Stomach smooth muscle (tissue), 2 donors: ENCODE measurements at regions not wholly inside any gene's neighbourhood (a gene's known extent, or its start where the extent isn't known, plus 50 kb on each side); places are given as distances from the start of the nearest gene placed in this dataset.

Experiments
- H3K27ac ChIP-seq: one replicate; pipeline ENCODE4 v1.7.0; 2013; ENCODE audit warnings: mild to moderate bottlenecking, low read length, inconsistent platforms
- H3K27me3 ChIP-seq, 2 donors: one replicate each; pipeline ENCODE4 v1.7.0; 2013; ENCODE audit warnings: low read length in 2 of 2; ENCODE audit not compliant: insufficient read depth in 2 of 2, control insufficient read depth in 1 of 2
- H3K36me3 ChIP-seq, 2 donors: one replicate each; pipeline ENCODE4 v1.7.0; 2013; ENCODE audit warnings: low read length in 2 of 2; ENCODE audit not compliant: control insufficient read depth in 2 of 2, insufficient read depth in 2 of 2
- H3K4me1 ChIP-seq: one replicate; pipeline ENCODE4 v1.7.0; 2013; ENCODE audit warnings: low read length; ENCODE audit not compliant: control insufficient read depth, insufficient read depth
- H3K4me3 ChIP-seq, 2 donors: one replicate each; pipeline ENCODE4 v1.7.0; 2013; ENCODE audit warnings: low read length in 2 of 2
- H3K9ac ChIP-seq, 2 donors: one replicate each; pipeline ENCODE4 v1.7.0; 2013; ENCODE audit warnings: low read length in 2 of 2, mild to moderate bottlenecking in 1 of 2
- H3K9me3 ChIP-seq, 2 donors: one replicate each; pipeline ENCODE4 v1.7.0; 2013; ENCODE audit warnings: low read length in 2 of 2; ENCODE audit not compliant: control insufficient read depth in 2 of 2
- donor health status: healthy.
- donor health status: Pancreatic carcinoma.

- Histone ChIP-seq H3K4me1 (no peaks in the 10 kb centered on the region), H3K9me3 (peaks cover 4 to 11% of the 10 kb centered on the region in 2 donors), H3K27me3 (peaks cover 13 to 22% of the 10 kb centered on the region in 2 donors), H3K4me3 (no peak overlapping the region), H3K27ac (no peak overlapping the region), H3K9ac (no peak overlapping the region), H3K36me3 (no peaks in the 10 kb centered on the region)
Observed at GRCh38 chr17:73803964-73804435, 159.8 kb upstream of the SDK2 start.

- Histone ChIP-seq H3K4me3 (no peak overlapping the region), H3K9me3 (peaks cover 4 to 11% of the 10 kb centered on the region in 2 donors), H3K4me1 (no peaks in the 10 kb centered on the region), H3K9ac (no peak overlapping the region), H3K27ac (no peak overlapping the region), H3K27me3 (peaks cover 11 to 22% of the 10 kb centered on the region in 2 donors), H3K36me3 (no peaks in the 10 kb centered on the region)
Observed at GRCh38 chr17:73806768-73807167, 162.5 kb upstream of the SDK2 start.

GRCh38 chr17:73813201-73813600 lies 169.0 kb upstream of the SDK2 start:
- Histone ChIP-seq H3K4me3 (no peak overlapping the region), H3K4me1 (no peaks in the 10 kb centered on the region), H3K27ac (no peak overlapping the region), H3K36me3 (no peaks in the 10 kb centered on the region), H3K9ac (no peak overlapping the region), H3K27me3 (no peaks in the 10 kb centered on the region), H3K9me3 (no peaks in the 10 kb centered on the region)

GRCh38 chr17:73814075-73814474 lies 169.8 kb upstream of the SDK2 start:
- Histone ChIP-seq H3K36me3 (no peaks in the 10 kb centered on the region), H3K4me1 (no peaks in the 10 kb centered on the region), H3K27me3 (no peaks in the 10 kb centered on the region), H3K27ac (no peak overlapping the region), H3K4me3 (no peak overlapping the region), H3K9ac (no peak overlapping the region), H3K9me3 (no peaks in the 10 kb centered on the region)

- H3K9ac ChIP-seq: no peak overlapping the region
- no peaks in the 10 kb centered on the region for H3K4me1 ChIP-seq
- H3K9me3 ChIP-seq: no peaks in the 10 kb centered on the region
- H3K27ac ChIP-seq: no peak overlapping the region
- no peak overlapping the region for H3K4me3 ChIP-seq
- H3K27me3 ChIP-seq: peaks cover 0 to under 1% of the 10 kb centered on the region in 2 donors
- H3K36me3 ChIP-seq: no peaks in the 10 kb centered on the region
Observed at GRCh38 chr17:73815474-73815873, 171.2 kb upstream of the SDK2 start.

- H3K4me1 ChIP-seq: no peaks in the 10 kb centered on the region
- H3K9ac ChIP-seq: no peak overlapping the region
- H3K4me3 ChIP-seq: no peak overlapping the region
- peaks cover 4% of the 10 kb centered on the region in 2 donors for H3K27me3 ChIP-seq
- H3K27ac ChIP-seq: no peak overlapping the region
- no peaks in the 10 kb centered on the region for H3K9me3 ChIP-seq
- H3K36me3 ChIP-seq: no peaks in the 10 kb centered on the region
Observed at GRCh38 chr17:73819440-73820395, 175.5 kb upstream of the SDK2 start.

- Histone ChIP-seq H3K4me3 (no peak overlapping the region), H3K9me3 (no peaks in the 10 kb centered on the region), H3K27ac (no peak overlapping the region), H3K9ac (no peak overlapping the region), H3K27me3 (peaks cover 4% of the 10 kb centered on the region in 2 donors), H3K36me3 (no peaks in the 10 kb centered on the region), H3K4me1 (no peaks in the 10 kb centered on the region)
Observed at GRCh38 chr17:73820686-73821448, 176.6 kb upstream of the SDK2 start.

GRCh38 chr17:73821665-73822064 lies 177.4 kb upstream of the SDK2 start:
- H3K27me3 ChIP-seq: peaks cover 4% of the 10 kb centered on the region in 2 donors
- H3K4me1 ChIP-seq: no peaks in the 10 kb centered on the region
- no peak overlapping the region for H3K4me3 ChIP-seq
- no peaks in the 10 kb centered on the region for H3K9me3 ChIP-seq
- no peaks in the 10 kb centered on the region for H3K36me3 ChIP-seq
- H3K9ac ChIP-seq: no peak overlapping the region
- no peak overlapping the region for H3K27ac ChIP-seq

- H3K27ac ChIP-seq: no peak overlapping the region
- H3K4me1 ChIP-seq: no peaks in the 10 kb centered on the region
- H3K9me3 ChIP-seq: no peaks in the 10 kb centered on the region
- H3K4me3 ChIP-seq: no peak overlapping the region
- no peak overlapping the region for H3K9ac ChIP-seq
- H3K36me3 ChIP-seq: no peaks in the 10 kb centered on the region
- peaks cover 4% of the 10 kb centered on the region in 2 donors for H3K27me3 ChIP-seq
Observed at GRCh38 chr17:73822371-73822770, 178.1 kb upstream of the SDK2 start.

GRCh38 chr17:73823684-73824083 lies 179.4 kb upstream of the SDK2 start:
- Histone ChIP-seq H3K9ac (no peak overlapping the region), H3K36me3 (no peaks in the 10 kb centered on the region), H3K27me3 (peaks cover 4% of the 10 kb centered on the region in 2 donors), H3K4me1 (peaks cover 5% of the 10 kb centered on the region), H3K9me3 (no peaks in the 10 kb centered on the region), H3K27ac (no peak overlapping the region), H3K4me3 (no peak overlapping the region)
